PC-3 (cell line): ENCODE measurements at regions not wholly inside any gene's neighbourhood (a gene's known extent, or its start where the extent isn't known, plus 50 kb on each side); places are given as distances from the start of the nearest gene placed in this dataset.

Source experiments
- ATAC-seq: fragments of 200-7000 bp; cut with Tn5 transposase; 2 replicates; pipeline ENCODE4 v1.9.1; 2020; ENCODE audit warnings: mild to moderate bottlenecking, moderate library complexity
- BruUV-seq: library from RNA; stranded (reverse); fragments of 400-500 nt; replicated peaks from 2 replicates; lab custom pipeline; 2021; lab: Mats Ljungman, UMichigan
- CTCF ChIA-PET: fragments of 300-600 bp; sonication (Branson Sonifier 250); formaldehyde crosslinking; loops from one replicate; lab custom pipeline; 2022; ENCODE audit warnings: antibody characterized with exemption; lab: Charles Lee
- POLR2A ChIA-PET: fragments of 300-600 bp; sonication (Branson Sonifier 250); formaldehyde crosslinking; loops from one replicate; lab custom pipeline; 2022; ENCODE audit warnings: antibody characterized with exemption; ENCODE audit not compliant: unreplicated experiment; lab: Charles Lee
- DNase-seq: peaks from one replicate; pipeline ENCODE4 v3.0.0-alpha.2; 2015
- H2AFZ ChIP-seq: fragments of 300-600 bp; sonication (generic); 2 replicates; pipeline ENCODE4 v1.6.0; 2016; ENCODE audit warnings: antibody characterized with exemption, low read length
- H3F3A ChIP-seq: fragments of 300-600 bp; sonication (generic); one replicate; pipeline ENCODE4 v1.6.0; 2017; ENCODE audit warnings: antibody characterized with exemption, low read length, control low read depth, mild to moderate bottlenecking; ENCODE audit not compliant: unreplicated experiment
- H3K27ac ChIP-seq: fragments of 300-600 bp; sonication (generic); 2 replicates; pipeline ENCODE4 v1.5.1; 2016; ENCODE audit warnings: mild to moderate bottlenecking, low read length
- H3K27me3 ChIP-seq: fragments of 300-600 bp; sonication (generic); 2 replicates; pipeline ENCODE4 v1.6.1; 2016; ENCODE audit warnings: low read length, mixed read lengths
- H3K36me3 ChIP-seq: fragments of 300-600 bp; sonication (generic); 2 replicates; pipeline ENCODE4 v1.6.1; 2016; ENCODE audit warnings: low read depth, mixed run types, low read length, mixed read lengths
- H3K4me1 ChIP-seq: fragments of 300-600 bp; sonication (generic); 2 replicates; pipeline ENCODE4 v1.5.1; 2016; ENCODE audit warnings: low read length; ENCODE audit not compliant: insufficient read depth
- H3K4me2 ChIP-seq: fragments of 300-600 bp; sonication (generic); 2 replicates; pipeline ENCODE4 v1.6.0; 2016; ENCODE audit warnings: low read length
- H3K4me3 ChIP-seq: fragments of 300-600 bp; sonication (generic); 2 replicates; pipeline ENCODE4 v1.5.1; 2016; ENCODE audit warnings: mild to moderate bottlenecking, low read length, mixed read lengths
- H3K79me2 ChIP-seq: fragments of 300-600 bp; sonication (generic); 2 replicates; pipeline ENCODE4 v1.6.1; 2017; ENCODE audit warnings: low read length, mixed read lengths
- H3K9ac ChIP-seq: fragments of 300-600 bp; sonication (generic); 2 replicates; pipeline ENCODE4 v1.6.0; 2016; ENCODE audit warnings: mild to moderate bottlenecking, low read length
- H3K9me2 ChIP-seq: fragments of 300-600 bp; sonication (generic); replicated peaks from 2 replicates; pipeline ENCODE4 v1.6.1; 2016; ENCODE audit warnings: mixed run types, low read length, mixed read lengths
- H3K9me3 ChIP-seq: fragments of 300-600 bp; sonication (generic); 2 replicates; pipeline ENCODE4 v1.6.1; 2016; ENCODE audit warnings: low read length, mixed read lengths
- H4K20me1 ChIP-seq: fragments of 300-600 bp; sonication (generic); 2 replicates; pipeline ENCODE4 v1.6.1; 2016; ENCODE audit warnings: low read length, mixed read lengths
- CTCF ChIP-seq: fragments of 300-600 bp; sonication (generic); conservative IDR thresholded peaks from 2 replicates; pipeline ENCODE4 v1.5.1; 2017; ENCODE audit warnings: antibody characterized with exemption, low read depth, mild to moderate bottlenecking, low read length
- EZH2 ChIP-seq: fragments of 300-600 bp; sonication (generic); IDR thresholded peaks from one replicate; pipeline ENCODE4 v1.6.1; 2017; ENCODE audit warnings: antibody characterized with exemption, mild to moderate bottlenecking, low read length; ENCODE audit not compliant: unreplicated experiment
- EZH2phosphoT487 ChIP-seq: fragments of 300-600 bp; sonication (generic); IDR thresholded peaks from 2 replicates; pipeline ENCODE4 v1.6.1; 2018; ENCODE audit warnings: mild to moderate bottlenecking, antibody characterized with exemption, low read length, borderline replicate concordance
- intact Hi-C: fragments of 100-400 bp; cut with micrococcal nuclease; formaldehyde crosslinking; loops from 2 replicates; pipeline ENCODE4 v1.9.0; 2023

DNA sequence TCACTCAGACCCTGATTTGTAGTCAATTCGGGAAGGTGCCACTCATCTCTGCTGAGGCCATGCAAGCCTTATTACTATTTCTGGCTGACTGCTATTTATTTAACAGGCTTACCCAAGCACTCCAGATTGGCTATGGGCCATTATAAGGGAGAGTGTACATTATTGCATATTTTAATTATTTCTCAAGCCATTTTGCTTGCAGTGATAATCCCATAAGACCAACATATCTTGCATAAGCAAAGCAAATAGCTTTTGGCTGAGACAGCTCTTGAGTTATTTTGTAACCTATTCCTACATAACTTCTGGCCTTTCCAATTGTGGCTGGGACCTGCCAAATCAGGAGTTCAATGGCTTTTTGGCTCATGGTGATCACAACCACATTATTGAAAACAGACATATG is 509.6 kb upstream of the USP15 start:
- ATAC-seq: no peak
- Histone ChIP-seq H3K9ac (no peak overlapping the region), H3K9me3 (no peaks in the 10 kb centered on the region; the same call in 1 of the 2 replicates), H3K36me3 (no peaks in the 10 kb centered on the region), H3K79me2 (no peaks in the 10 kb centered on the region), H3K4me3 (no peak overlapping the region), H3F3A (no peaks in the 10 kb centered on the region), H3K27me3 (no peaks in the 10 kb centered on the region), H3K9me2 (no peaks in the 10 kb centered on the region), H4K20me1 (no peaks in the 10 kb centered on the region), H3K4me1 (no peaks in the 10 kb centered on the region), H3K4me2 (no peak overlapping the region), H3K27ac (no peak overlapping the region), H2AFZ (no peak overlapping the region)
- intact Hi-C loops: no loop called here
- ChIA-PET POLR2A (no interaction called here), CTCF (no interaction called here)
- TF ChIP-seq CTCF (no peak), EZH2phosphoT487 (no peak), EZH2 (no peak)
- no peak for DNase-seq
- BruUV-seq: no TSS peak

GRCh38 chr12:61754214-61754613 is 506.0 kb upstream of the USP15 start:
- Histone ChIP-seq H3K4me2 (no peak overlapping the region), H3F3A (no peaks in the 10 kb centered on the region), H3K4me3 (no peak overlapping the region), H3K27me3 (no peaks in the 10 kb centered on the region), H3K4me1 (0 out of 2 replicates have a peak, but pooled peaks cover 3% of the 10 kb centered on the region), H3K9ac (no peak overlapping the region), H3K79me2 (no peaks in the 10 kb centered on the region), H2AFZ (no peak overlapping the region), H4K20me1 (no peaks in the 10 kb centered on the region), H3K9me3 (no peaks in the 10 kb centered on the region; the same call in 1 of the 2 replicates), H3K36me3 (no peaks in the 10 kb centered on the region), H3K27ac (no peak overlapping the region), H3K9me2 (no peaks in the 10 kb centered on the region)
- ATAC-seq: no peak
- TF ChIP-seq EZH2phosphoT487 (no peak), EZH2 (no peak), CTCF (no peak)
- no TSS peak for BruUV-seq
- no peak for DNase-seq
- ChIA-PET CTCF (no interaction called here), POLR2A (no interaction called here)
- intact Hi-C loops: no loop called here

GRCh38 chr12:61757831-61758505 is 502.2 kb upstream of the USP15 start:
- H3F3A ChIP-seq: no peaks in the 10 kb centered on the region
- no peak overlapping the region for H3K9ac ChIP-seq
- ChIA-PET CTCF (no interaction called here), POLR2A (no interaction called here)
- H3K79me2 ChIP-seq: no peaks in the 10 kb centered on the region
- H3K4me1 ChIP-seq: 0 out of 2 replicates have a peak, but pooled peaks cover 3% of the 10 kb centered on the region
- no peak overlapping the region for H3K4me2 ChIP-seq
- no peaks in the 10 kb centered on the region; the same call in 1 of the 2 replicates for H3K27me3 ChIP-seq
- intact Hi-C loops: no loop called here
- no TSS peak for BruUV-seq
- ATAC-seq (no peak), DNase-seq (no peak)
- H3K27ac ChIP-seq: no peak overlapping the region
- no peak overlapping the region for H2AFZ ChIP-seq
- TF ChIP-seq CTCF (no peak), EZH2 (no peak), EZH2phosphoT487 (no peak)
- no peaks in the 10 kb centered on the region for H4K20me1 ChIP-seq
- H3K9me3 ChIP-seq: no peaks in the 10 kb centered on the region; the same call in 1 of the 2 replicates
- no peaks in the 10 kb centered on the region for H3K9me2 ChIP-seq
- H3K4me3 ChIP-seq: no peak overlapping the region
- H3K36me3 ChIP-seq: no peaks in the 10 kb centered on the region
